ENCODE measurements at regions not wholly inside any gene's neighbourhood (a gene's known extent, or its start where the extent isn't known, plus 50 kb on each side); places are given as distances from the start of the nearest gene placed in this dataset.

- Mint-ChIP-seq H3K27me3 (ENCODE audit: low read depth, unreplicated experiment) (no peaks in the 10 kb centered on the region), H3K4me1 (ENCODE audit: low read depth, unreplicated experiment) (peaks cover 4% of the 10 kb centered on the region), H3K9me3 (ENCODE audit: unreplicated experiment) (no peaks in the 10 kb centered on the region), H3K4me3 (ENCODE audit: unreplicated experiment) (no peak overlapping the region), H3K27ac (ENCODE audit: unreplicated experiment) (no peak overlapping the region), H3K36me3 (ENCODE audit: low read depth, unreplicated experiment) (no peaks in the 10 kb centered on the region)
- DNase-seq (ENCODE audit: low read depth) (peak; percentile 82), FAIRE-seq (no peak)
- Histone ChIP-seq H3K4me3 (ENCODE audit: insufficient read depth, low read depth, low read length) (no peak overlapping the region), H3K27ac (ENCODE audit: low read depth, low read length) (no peak overlapping the region), H2AFZ (ENCODE audit: low read depth, low read length) (no peak overlapping the region), H4K20me1 (ENCODE audit: insufficient read depth, low read length) (no peaks in the 10 kb centered on the region), H3K4me2 (ENCODE audit: low read length) (no peak overlapping the region), H3K79me2 (ENCODE audit: insufficient read depth, low read length) (no peaks in the 10 kb centered on the region), H3K4me1 (ENCODE audit: insufficient read depth, low read length) (peaks cover 4% of the 10 kb centered on the region), H3K27me3 (ENCODE audit: insufficient read depth, low read length) (no peaks in the 10 kb centered on the region), H3K9me3 (ENCODE audit: insufficient read depth, low read depth, low read length) (no peaks in the 10 kb centered on the region), H3K9ac (ENCODE audit: low read length) (no peak overlapping the region), H3K36me3 (ENCODE audit: insufficient read depth, low read length) (no peaks in the 10 kb centered on the region)
- no peak for TF ChIP-seq EZH2 (IDR thresholded peaks at IDR 0.05; ENCODE audit: insufficient read depth, low read length)
- TF ChIP-seq CTCF (IDR thresholded peaks at IDR 0.05; ENCODE audit: insufficient read depth, low read depth, low read length), result no peak
Measured at GRCh38 chr4:159547645-159548308, 444.9 kb downstream of the RAPGEF2 start.

GRCh38 chr4:159549098-159549518 is 446.2 kb downstream of the RAPGEF2 start:
- peaks cover 4% of the 10 kb centered on the region for H3K4me1 Mint-ChIP-seq (ENCODE audit: low read depth, unreplicated experiment)
- no peak overlapping the region for H3K27ac Mint-ChIP-seq (ENCODE audit: unreplicated experiment)
- no peaks in the 10 kb centered on the region for H3K27me3 Mint-ChIP-seq (ENCODE audit: low read depth, unreplicated experiment)
- no peak for FAIRE-seq
- H3K36me3 Mint-ChIP-seq (ENCODE audit: low read depth, unreplicated experiment), result no peaks in the 10 kb centered on the region
- no peak overlapping the region for H3K4me3 ChIP-seq (ENCODE audit: insufficient read depth, low read depth, low read length)
- H3K4me1 ChIP-seq (ENCODE audit: insufficient read depth, low read length), result peaks cover 4% of the 10 kb centered on the region
- peak; percentile 77 for DNase-seq (ENCODE audit: low read depth)
- TF ChIP-seq EZH2 (IDR thresholded peaks at IDR 0.05; ENCODE audit: insufficient read depth, low read length) (no peak), CTCF (IDR thresholded peaks at IDR 0.05; ENCODE audit: insufficient read depth, low read depth, low read length) (no peak)
- H3K27ac ChIP-seq (ENCODE audit: low read depth, low read length), result no peak overlapping the region
- no peak overlapping the region for H2AFZ ChIP-seq (ENCODE audit: low read depth, low read length)
- H3K4me3 Mint-ChIP-seq (ENCODE audit: unreplicated experiment), result no peak overlapping the region
- no peaks in the 10 kb centered on the region for H3K36me3 ChIP-seq (ENCODE audit: insufficient read depth, low read length)
- H4K20me1 ChIP-seq (ENCODE audit: insufficient read depth, low read length), result no peaks in the 10 kb centered on the region
- no peak overlapping the region for H3K9ac ChIP-seq (ENCODE audit: low read length)
- no peaks in the 10 kb centered on the region for H3K9me3 ChIP-seq (ENCODE audit: insufficient read depth, low read depth, low read length)
- no peaks in the 10 kb centered on the region for H3K79me2 ChIP-seq (ENCODE audit: insufficient read depth, low read length)
- no peaks in the 10 kb centered on the region for H3K9me3 Mint-ChIP-seq (ENCODE audit: unreplicated experiment)
- H3K4me2 ChIP-seq (ENCODE audit: low read length), result no peak overlapping the region
- H3K27me3 ChIP-seq (ENCODE audit: insufficient read depth, low read length), result no peaks in the 10 kb centered on the region

- no peaks in the 10 kb centered on the region for H4K20me1 ChIP-seq (ENCODE audit: insufficient read depth, low read length)
- H3K4me1 Mint-ChIP-seq (ENCODE audit: low read depth, unreplicated experiment), result peaks cover 4% of the 10 kb centered on the region
- FAIRE-seq, result no peak
Measured at GRCh38 chr4:159551281-159551680, 448.4 kb downstream of the RAPGEF2 start.

More at GRCh38 chr4:159551281-159551680, 448.4 kb downstream of the RAPGEF2 start:
- H3K4me2 ChIP-seq (ENCODE audit: low read length), result no peak overlapping the region
- no peak overlapping the region for H3K27ac Mint-ChIP-seq (ENCODE audit: unreplicated experiment)
- H3K27me3 Mint-ChIP-seq (ENCODE audit: low read depth, unreplicated experiment), result no peaks in the 10 kb centered on the region
- no peaks in the 10 kb centered on the region for H3K36me3 ChIP-seq (ENCODE audit: insufficient read depth, low read length)
- no peaks in the 10 kb centered on the region for H3K79me2 ChIP-seq (ENCODE audit: insufficient read depth, low read length)
- H3K4me3 ChIP-seq (ENCODE audit: insufficient read depth, low read depth, low read length), result no peak overlapping the region
- H3K27me3 ChIP-seq (ENCODE audit: insufficient read depth, low read length), result no peaks in the 10 kb centered on the region
- H3K9ac ChIP-seq (ENCODE audit: low read length), result no peak overlapping the region
- no peaks in the 10 kb centered on the region for H3K9me3 Mint-ChIP-seq (ENCODE audit: unreplicated experiment)
- H3K4me3 Mint-ChIP-seq (ENCODE audit: unreplicated experiment), result no peak overlapping the region
- peak; percentile 12 for DNase-seq (ENCODE audit: low read depth)
- H2AFZ ChIP-seq (ENCODE audit: low read depth, low read length), result no peak overlapping the region
- no peaks in the 10 kb centered on the region for H3K36me3 Mint-ChIP-seq (ENCODE audit: low read depth, unreplicated experiment)
- TF ChIP-seq EZH2 (IDR thresholded peaks at IDR 0.05; ENCODE audit: insufficient read depth, low read length), result no peak
- no peak for TF ChIP-seq CTCF (IDR thresholded peaks at IDR 0.05; ENCODE audit: insufficient read depth, low read depth, low read length)
- no peaks in the 10 kb centered on the region for H3K9me3 ChIP-seq (ENCODE audit: insufficient read depth, low read depth, low read length)
- H3K27ac ChIP-seq (ENCODE audit: low read depth, low read length), result no peak overlapping the region
- H3K4me1 ChIP-seq (ENCODE audit: insufficient read depth, low read length), result peaks cover 4% of the 10 kb centered on the region
